Right lobe of liver (tissue), 6 donors: ENCODE measurements at regions not wholly inside any gene's neighbourhood (a gene's known extent, or its start where the extent isn't known, plus 50 kb on each side); places are given as distances from the start of the nearest gene placed in this dataset.

Experiments used
- ATAC-seq, 4 donors: fragments of 200-7000 bp; cut with Tn5 transposase; one replicate each; pipeline ENCODE4 v1.9.1; 2020; ENCODE audit warnings: mild to moderate bottlenecking in 4 of 4, moderate library complexity in 4 of 4
- DNase-seq, 3 donors: peaks; one replicate each; pipeline ENCODE4 v3.0.0-alpha.2; 2020
- H3K27ac ChIP-seq, 3 donors: fragments of 200-600 bp; one replicate each; pipeline ENCODE4 v1.8.0; 2022
- H3K27me3 ChIP-seq, 2 donors: fragments of 200-600 bp; one replicate each; pipeline ENCODE4 v1.8.0; 2022
- H3K36me3 ChIP-seq, 4 donors: fragments of 200-600 bp; sonication (generic) in 1 of 4; one replicate each; pipeline versions ENCODE4 v1.5.1 to v1.8.0; 2017 to 2022; ENCODE audit warnings: control low read depth in 1 of 4
- H3K4me1 ChIP-seq, 4 donors: fragments of 200-600 bp; sonication (generic) in 1 of 4; one replicate each; pipeline versions ENCODE4 v1.5.1 to v1.8.0; 2017 to 2022; ENCODE audit warnings: control low read depth in 1 of 4
- H3K4me3 ChIP-seq, 3 donors: fragments of 200-600 bp; one replicate each; pipeline ENCODE4 v1.8.0; 2022
- H3K9me3 ChIP-seq, 4 donors: fragments of 200-600 bp; sonication (generic) in 1 of 4; one replicate each; pipeline versions ENCODE4 v1.5.1 to v1.8.0; 2017 to 2022; ENCODE audit warnings: control low read depth in 1 of 4
- CTCF ChIP-seq, 4 donors: fragments of 200-600 bp in 3 of 4; fragments of 450-650 bp in 1 of 4; IDR thresholded peaks; one replicate each; pipeline versions ENCODE4 v1.5.1 to v1.8.0; 2016 to 2022; ENCODE audit warnings: antibody characterized with exemption in 4 of 4, mild to moderate bottlenecking in 2 of 4
- POLR2A ChIP-seq: fragments of 450-650 bp; IDR thresholded peaks from one replicate; pipeline ENCODE4 v1.6.1; 2017; ENCODE audit warnings: antibody characterized with exemption, mild to moderate bottlenecking
- WGBS: methylation state at CpG from one replicate; pipeline ENCODE4 v1.1.6; 2018; ENCODE audit warnings: low coverage, low lambda C conversion rate; ENCODE audit not compliant: insufficient coverage; ENCODE audit errors: missing lambda C conversion rate; 5-methylcytosine and 5-hydroxymethylcytosine counted together
- intact Hi-C, 2 donors: fragments of 100-400 bp; cut with DNase I; formaldehyde crosslinking; loops; one replicate each; pipeline versions ENCODE4 v1.11.2 to v1.14.1; 2022
- donor health status: DM: no; HTN: yes; CAD: no.
- donor health status: DM: no; HTN: no; CAD: no.
- donor health status: DM: no; HTN: no; CAD: no.
- donor health status: DM: no; HTN: yes; CAD: no.
- donor health status: DM: no; HTN: yes; CAD: no.

- no peak overlapping the region for H3K4me3 ChIP-seq
- ATAC-seq (no peak), DNase-seq (no peak)
- H3K27ac ChIP-seq = no peak overlapping the region
- intact Hi-C loops = no loop called here
- no peaks in the 10 kb centered on the region for H3K36me3 ChIP-seq
- H3K27me3 ChIP-seq = no peaks in the 10 kb centered on the region
- WGBS = 57% methylated on average over 2 of the region's 6 CpGs
- H3K4me1 ChIP-seq = no peaks in the 10 kb centered on the region
- TF ChIP-seq CTCF (IDR thresholded peaks at IDR 0.05) = no peak
- TF ChIP-seq POLR2A = no peak
- H3K9me3 ChIP-seq = no peaks in the 10 kb centered on the region
Observed at GRCh38 chr9:87140605-87141109, 193.4 kb upstream of the GAS1 start.

- intact Hi-C loops = no loop called here
- ATAC-seq (no peak), DNase-seq (no peak)
- no peaks in the 10 kb centered on the region for H3K4me1 ChIP-seq
- H3K9me3 ChIP-seq = no peaks in the 10 kb centered on the region
- H3K27ac ChIP-seq = no peak overlapping the region
- no peaks in the 10 kb centered on the region for H3K36me3 ChIP-seq
- 45% methylated on average over 8 of the region's 8 CpGs for WGBS
- H3K27me3 ChIP-seq = no peaks in the 10 kb centered on the region
- no peak overlapping the region for H3K4me3 ChIP-seq
- TF ChIP-seq POLR2A = no peak
- TF ChIP-seq CTCF (IDR thresholded peaks at IDR 0.05) = no peak
Observed at GRCh38 chr9:87141124-87141523, 193.8 kb upstream of the GAS1 start.

- Histone ChIP-seq H3K27me3 (no peaks in the 10 kb centered on the region), H3K4me1 (peaks cover 0 to 9% (median 0%) of the 10 kb centered on the region in 4 donors), H3K4me3 (no peak overlapping the region), H3K9me3 (no peaks in the 10 kb centered on the region), H3K36me3 (no peaks in the 10 kb centered on the region), H3K27ac (no peak overlapping the region)
- intact Hi-C loops = no loop called here
- DNase-seq (no peak), ATAC-seq (no peak)
- 58% methylated on average over 7 of the region's 7 CpGs for WGBS
- TF ChIP-seq POLR2A = no peak
- no peak for TF ChIP-seq CTCF (IDR thresholded peaks at IDR 0.05)
Observed at GRCh38 chr9:87146933-87147332, 199.6 kb upstream of the GAS1 start.

GRCh38 chr9:87147839-87148238 lies 200.5 kb upstream of the GAS1 start:
- Histone ChIP-seq H3K9me3 (no peaks in the 10 kb centered on the region), H3K36me3 (no peaks in the 10 kb centered on the region), H3K4me3 (peak overlapping the region in 1 of 3 donors; percentile 35), H3K27ac (peak overlapping the region; percentile 15 to 70 (median 47)), H3K27me3 (no peaks in the 10 kb centered on the region), H3K4me1 (peaks cover 0 to 9% (median 0%) of the 10 kb centered on the region in 4 donors)
- 90% methylated on average over 8 of the region's 8 CpGs for WGBS
- DNase-seq = no peak
- ATAC-seq = no peak
- TF ChIP-seq CTCF (IDR thresholded peaks at IDR 0.05) (no peak), POLR2A (no peak)
- intact Hi-C loops = no loop called here
